Activated CD8-positive, alpha-beta memory T cell treated with anti-CD3 and anti-CD28 coated beads for 24 hours (primary cell): ENCODE measurements at regions not wholly inside any gene's neighbourhood (a gene's known extent, or its start where the extent isn't known, plus 50 kb on each side); places are given as distances from the start of the nearest gene placed in this dataset.
"Not testable (repeated sequence)": the region's sequence is repeated elsewhere in the genome, so short reads cannot be mapped to it uniquely, and the experiment has no call there.

Source experiments
- DNase-seq: peaks from one replicate; pipeline ENCODE4 v3.0.0-alpha.2; 2020

DNA sequence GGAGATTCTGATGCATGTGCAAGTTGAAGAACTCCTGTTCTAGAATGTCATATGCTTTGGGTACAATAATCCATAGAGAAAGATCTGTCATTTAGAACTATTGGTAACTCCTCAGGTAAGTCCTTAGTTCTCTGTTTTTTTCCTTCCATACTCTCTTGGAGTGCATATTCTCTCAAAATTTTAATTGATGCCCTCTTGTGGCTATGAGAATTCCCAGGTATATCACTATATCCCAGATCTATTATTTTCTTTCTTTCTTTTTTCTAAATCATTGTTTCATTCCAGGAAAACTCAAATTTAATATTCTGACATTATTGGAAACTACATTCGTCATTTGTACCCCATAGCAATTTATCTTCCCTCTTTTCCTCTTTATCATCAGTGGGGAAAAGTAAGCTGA lies 485.4 kb downstream of the KLF5 start:
- DNase-seq, result no peak

DNA sequence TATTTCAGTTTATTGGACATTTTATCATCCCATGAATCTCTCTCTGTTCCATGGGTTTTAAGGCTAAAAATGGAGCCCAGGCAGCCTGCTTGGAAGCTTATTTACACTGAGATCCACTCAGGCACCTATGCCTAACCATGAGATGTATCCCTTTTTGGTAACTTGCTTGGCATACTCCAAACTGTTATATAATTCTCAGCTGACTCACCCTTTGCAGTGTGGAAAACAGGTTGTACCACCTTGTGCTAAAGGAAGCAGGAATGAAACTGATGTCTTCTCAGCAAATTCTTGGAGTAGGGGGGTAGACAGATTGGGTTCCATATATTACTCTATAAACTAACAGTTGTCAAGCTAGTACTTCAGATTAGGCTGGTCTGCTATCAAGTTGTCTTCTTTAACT lies 483.6 kb downstream of the KLF5 start:
- DNase-seq, result no peak

DNA sequence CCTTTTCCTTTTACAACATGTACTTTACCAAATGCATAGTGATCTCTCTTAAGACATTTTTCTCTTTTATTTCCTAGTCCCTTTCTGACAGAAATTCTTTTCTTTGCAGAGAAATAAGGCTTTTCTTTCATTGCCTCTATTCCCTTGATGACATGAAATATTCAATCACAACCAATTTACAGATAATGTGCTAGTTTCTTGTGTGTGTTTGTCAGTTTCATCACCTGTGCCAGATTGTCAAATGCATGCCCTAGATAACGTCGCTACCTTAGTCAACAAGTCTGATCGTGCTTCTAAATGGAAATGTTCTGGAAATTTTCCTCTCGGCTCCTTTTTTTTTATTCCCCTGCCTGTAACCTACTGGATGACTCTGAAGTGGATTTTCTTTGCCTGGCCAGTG lies 478.1 kb downstream of the KLF5 start:
- DNase-seq, result no peak

DNA sequence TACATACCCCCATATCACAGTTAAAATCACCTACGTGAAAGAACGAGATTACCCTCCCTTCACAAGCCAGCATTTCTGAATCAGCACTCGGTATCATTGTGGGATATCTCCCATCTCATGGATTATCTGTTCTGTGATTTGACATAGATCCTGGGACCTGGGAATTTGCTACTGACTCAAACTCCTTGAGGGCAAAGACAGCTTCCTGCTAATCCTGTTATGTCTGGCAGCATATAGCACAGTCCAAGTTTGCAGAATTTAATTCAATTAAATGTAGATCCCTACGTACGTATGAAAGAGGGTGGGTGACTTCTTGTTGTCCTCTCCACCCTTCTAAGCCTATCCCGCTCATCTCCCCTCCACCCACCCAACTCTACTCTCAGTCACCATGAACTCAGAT lies 476.5 kb downstream of the KLF5 start:
- no peak for DNase-seq

DNA sequence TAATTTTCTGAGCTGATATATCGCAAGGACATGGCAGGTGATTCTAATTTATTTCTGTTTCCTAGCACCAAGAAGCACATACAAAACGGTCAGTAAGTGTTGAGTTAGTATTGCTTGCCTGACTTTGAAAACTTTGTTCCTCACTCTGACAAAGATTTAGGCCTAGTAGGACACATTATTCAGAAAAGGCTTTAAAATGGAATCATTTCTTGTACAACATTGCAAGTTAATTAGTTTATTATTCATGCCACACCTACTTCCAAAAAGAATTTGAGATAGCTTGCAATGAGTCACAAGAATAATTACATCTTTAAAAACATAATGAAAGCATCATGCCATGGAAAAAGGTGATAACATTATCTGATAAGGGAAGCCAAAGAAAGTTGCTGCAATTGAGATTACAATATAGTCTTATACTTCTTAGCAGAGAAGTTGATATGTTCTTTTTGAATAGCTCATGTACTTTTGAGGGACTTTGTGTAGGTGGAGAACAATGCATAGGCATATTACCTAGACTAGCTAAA lies 474.2 kb downstream of the KLF5 start:
- DNase-seq, result no peak

DNA sequence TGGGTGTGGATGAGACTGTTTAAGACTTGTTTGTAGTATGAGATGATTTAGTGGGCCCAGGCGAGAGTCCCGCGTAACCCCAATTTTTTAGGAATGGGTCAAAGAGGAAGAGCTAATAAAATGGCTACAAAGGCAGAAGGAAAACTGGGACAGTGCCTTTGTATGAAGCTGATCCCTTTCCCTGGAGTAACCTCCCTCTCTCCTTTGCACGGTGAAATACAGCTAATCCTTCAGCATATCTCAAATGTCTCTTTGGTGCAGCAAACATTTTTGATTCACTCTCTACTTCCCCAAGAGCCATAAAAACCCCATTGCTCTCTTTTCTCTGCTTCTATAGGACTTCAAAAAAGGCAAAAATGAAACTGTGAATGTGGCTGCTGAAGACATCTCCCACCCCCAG lies 473.8 kb downstream of the KLF5 start:
- DNase-seq, result no peak

DNA sequence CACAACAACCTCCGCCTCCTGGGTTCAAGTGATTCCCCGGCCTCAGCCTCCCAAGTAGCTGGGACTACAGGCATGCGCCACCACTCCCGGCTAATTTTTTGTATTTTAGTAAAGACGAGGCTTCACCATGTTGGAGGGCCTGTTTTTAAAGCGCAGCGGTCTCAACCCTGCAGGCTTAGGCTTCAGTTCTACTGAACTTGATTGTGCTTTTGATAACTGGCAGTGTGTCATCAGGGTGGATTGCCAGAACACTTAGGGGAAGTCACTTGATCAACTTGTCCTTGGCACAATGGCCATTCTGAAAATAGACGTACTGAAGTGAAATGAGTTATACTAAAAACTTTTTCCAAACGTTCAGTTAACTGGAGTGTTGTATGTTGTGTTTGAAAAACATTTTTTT lies 472.2 kb downstream of the KLF5 start:
- DNase-seq, result no peak

DNA sequence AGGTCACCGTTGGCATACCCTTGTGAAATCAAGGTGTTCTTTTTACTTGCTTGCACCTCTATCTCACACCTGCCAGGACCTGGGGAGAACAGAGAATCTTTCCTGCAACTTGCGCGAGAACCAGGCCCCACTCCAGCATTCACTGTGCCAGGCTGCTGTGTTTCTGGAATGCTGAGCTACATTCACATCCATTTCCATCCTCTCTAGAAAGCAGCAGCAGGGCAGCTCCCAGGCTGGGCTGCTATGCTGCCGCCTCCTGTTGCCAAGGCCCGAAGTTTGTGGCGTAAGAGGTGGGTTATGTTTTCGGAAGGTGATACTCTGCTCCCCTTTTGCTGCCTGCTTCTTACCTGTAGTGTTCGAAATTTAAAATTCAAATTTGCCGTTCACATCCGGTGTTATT lies 464.1 kb downstream of the KLF5 start:
- DNase-seq, result no peak

DNA sequence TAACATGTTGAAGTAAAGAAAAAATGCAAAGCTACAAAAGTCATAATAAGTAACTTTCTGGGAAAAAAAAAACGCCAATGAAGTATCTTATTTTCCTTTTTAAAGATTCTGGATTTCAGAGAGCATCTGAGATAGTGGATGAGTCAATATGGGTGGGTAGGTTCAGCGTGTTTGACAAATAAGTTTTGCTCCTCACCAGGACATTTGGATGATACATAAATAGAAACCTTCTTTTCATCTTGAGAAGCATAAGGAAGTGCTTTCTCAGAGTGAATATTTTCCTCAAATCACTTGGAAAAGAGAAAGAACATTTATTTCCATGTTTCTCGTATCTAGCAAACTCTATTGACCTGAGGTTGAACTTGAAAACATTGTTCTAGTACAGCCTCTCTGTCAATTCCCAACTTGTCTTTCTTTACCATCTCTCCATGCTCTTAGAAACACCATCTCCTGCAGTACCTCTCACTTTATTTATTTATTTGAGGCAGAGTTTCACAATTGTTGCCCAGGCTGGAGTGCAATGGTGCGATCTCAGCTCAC lies 463.2 kb downstream of the KLF5 start:
- no peak for DNase-seq

DNA sequence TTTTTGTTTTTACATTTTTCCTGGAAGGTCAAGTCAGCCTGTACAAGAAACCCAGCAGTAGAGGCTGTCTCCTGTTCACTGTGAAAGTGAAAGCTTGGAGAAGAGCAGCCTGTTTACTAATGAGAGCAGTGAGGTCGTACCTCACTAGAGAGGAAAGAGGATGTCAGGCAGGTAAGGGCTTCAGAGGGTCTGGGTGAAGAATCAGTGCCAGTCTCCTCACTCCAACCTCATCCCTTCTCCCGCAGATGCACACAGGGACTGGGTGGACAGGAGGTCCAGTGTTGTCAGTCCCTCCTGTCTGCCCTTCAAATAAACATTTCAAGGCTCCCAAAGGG lies 462.5 kb downstream of the KLF5 start:
- no peak for DNase-seq

DNA sequence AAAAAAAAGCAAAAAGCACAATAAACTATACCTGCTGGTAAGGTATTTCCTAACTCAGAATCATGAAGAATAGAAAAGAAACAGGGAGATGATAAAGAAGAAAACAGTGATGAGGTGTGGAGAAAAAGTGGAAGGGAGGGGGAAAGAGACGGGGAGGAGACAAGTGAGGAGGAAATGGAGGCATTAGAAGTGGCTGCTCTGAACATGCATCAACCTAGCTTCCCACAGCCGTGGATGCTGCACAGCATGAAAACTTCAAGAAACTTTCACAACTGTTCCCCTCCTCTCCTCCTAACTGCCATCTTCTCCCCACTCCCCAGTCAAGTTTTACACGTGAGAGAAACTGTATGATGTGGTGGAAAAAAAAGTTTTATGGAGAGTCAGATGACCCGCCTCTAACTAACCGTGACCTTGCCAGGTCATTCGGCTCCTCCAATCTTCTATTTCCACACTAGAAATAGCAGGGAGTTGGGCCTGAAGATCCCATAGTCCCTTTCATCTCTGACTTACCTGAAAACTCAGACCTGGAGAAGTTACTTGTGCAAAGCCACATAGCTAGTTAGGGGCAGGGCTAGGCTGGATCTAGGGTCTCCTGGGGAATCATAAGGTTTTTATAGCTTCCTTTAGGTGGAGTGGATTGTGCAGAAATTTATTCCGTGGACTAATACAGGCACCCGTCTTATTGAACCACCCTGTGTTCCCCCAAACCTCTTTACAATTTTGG lies 461.9 kb downstream of the KLF5 start:
- DNase-seq, result no peak

DNA sequence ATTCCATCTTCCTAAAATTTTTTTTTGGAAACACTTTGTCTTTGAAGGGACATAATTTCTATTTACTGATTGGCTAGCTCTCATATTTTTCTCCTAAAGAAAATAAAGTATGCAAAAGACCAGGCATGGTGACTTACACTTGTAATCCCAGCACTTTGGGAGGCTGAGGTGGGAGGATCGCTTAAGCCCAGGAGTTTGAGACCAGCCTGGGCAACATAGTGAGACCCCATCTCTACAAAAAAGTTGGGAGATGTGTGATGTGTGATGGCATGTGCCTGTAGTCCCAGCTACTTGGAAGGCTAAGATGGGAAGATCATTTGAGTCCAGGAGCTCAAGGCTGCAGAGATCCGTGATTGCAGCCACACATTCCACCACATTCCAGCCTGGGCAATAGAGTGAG lies 461.3 kb downstream of the KLF5 start:
- DNase-seq, result not testable (repeated sequence)

DNA sequence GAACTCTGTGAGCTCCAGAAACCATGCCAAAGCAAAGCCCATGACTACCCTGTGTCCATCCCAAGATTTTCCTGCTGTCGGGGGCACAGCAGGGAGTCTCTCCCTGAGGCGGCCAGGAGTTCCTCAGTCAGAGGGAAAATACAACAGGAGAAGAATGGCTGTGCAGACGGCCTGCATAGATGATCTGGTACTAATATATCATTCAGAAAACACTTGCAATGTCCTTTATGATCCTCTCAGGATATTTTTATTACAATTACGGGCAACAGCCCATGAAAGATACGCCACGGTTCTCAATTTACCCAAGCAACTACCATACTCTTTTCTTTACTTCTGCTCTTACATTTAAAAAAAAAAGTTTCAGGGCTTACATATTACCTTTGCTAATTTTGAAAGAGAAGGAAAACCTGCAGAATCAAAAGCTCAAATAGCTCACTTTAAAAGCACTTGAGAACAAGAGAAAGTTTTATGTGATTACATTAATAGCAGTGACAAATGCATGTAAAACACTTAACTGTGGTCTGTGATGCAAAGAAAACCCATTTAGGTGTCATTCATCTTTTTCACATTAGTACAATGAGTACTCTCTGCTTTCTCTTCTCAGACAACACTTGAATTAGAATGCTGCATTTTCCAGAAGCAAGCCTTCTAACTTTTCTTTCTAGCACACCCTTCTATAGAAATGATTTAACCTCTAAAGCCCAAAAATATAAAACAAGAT lies 460.8 kb downstream of the KLF5 start:
- DNase-seq, result no peak

DNA sequence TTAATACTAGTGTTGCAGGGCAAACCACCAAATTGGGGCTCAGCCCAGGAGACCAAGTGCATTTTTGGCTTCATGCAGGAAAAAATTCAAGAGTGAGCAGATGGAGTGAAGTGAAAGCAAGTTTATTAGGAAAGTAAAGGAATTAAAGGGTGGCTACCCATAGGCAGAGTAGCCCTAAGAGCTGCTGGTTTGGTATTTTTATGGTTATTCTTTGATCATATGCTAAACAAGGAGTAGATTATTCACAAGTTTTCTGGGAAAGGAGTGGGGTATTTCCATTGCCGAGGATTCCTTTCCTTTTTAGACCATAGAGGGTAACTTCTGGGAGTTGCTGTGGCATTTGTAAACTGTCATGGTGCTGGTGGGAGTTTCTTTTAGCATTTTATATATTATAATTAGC lies 459.0 kb downstream of the KLF5 start:
- no peak for DNase-seq

DNA sequence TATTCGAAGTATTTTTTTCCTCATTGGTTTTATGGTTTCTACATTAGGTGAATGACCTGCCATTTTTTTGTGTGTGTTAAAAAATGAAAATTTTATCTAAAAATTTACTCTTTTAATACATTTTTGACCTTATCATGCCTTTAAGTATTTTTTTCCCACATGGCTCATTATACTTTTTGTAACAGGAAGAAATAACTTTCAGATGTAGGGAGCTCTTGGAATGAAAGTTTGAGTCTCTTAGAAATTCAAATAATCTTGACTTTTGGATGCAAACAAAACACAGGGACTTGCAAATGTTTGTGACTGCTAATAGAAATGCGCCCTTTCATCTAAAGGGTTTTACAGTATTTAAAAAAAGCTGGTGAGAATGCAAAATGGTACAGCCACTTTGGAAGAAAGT lies 457.9 kb downstream of the KLF5 start:
- DNase-seq, result no peak

DNA sequence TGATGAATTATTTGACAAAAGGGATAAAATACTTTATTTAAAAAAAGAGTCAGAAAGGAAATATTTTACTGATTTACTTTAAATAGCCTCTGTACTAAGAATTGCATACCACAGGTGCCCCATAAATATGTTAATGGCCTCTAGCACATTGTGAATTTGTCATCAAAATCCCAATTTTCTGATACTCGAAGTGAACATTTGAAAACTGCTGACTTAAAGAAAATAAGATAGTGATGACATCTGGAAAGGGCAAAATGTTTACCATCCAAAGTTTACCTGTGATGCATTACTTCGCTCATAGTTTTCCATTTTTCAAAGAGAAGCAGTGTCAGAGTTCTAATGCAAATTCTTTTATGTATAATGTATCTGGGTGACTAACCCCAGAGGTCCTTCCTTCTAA lies 455.4 kb downstream of the KLF5 start:
- no peak for DNase-seq

DNA sequence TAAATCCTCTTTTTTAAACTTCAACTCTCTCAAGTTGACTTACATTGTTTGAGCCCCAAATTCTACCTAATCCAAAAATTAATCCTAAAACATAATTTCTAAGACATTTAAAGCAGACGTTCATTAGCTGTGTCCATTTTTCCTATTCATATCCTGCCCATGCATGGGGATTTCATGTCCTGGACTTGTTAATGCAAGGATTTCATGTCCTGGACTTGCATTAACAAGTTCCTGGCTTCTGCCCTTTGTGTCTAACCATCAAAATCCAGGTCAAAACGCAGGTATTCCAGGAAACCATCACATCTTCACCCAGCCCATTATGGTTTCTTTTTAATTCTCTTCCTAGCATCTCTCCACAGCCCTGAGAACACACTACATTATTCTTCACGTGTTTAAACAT lies 454.9 kb downstream of the KLF5 start:
- no peak for DNase-seq

DNA sequence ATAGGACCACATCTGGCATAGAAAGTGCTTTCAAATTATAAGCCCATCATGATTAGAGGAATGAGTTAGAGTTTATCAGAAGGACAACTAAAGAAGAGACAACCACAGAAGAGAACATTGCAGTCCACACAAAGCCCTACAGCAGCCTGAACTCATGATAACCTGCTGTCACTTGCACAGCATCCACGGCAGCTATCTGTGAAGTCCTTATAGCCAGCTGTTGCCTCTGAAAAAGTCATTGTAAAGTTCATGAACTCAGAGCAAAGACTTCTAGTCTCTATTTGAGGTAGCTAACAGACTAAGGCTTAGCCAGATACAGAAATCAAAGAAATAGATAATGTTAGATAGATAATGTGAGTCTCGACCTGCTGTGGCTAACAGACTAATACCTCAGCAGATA lies 450.0 kb downstream of the KLF5 start:
- no peak for DNase-seq

DNA sequence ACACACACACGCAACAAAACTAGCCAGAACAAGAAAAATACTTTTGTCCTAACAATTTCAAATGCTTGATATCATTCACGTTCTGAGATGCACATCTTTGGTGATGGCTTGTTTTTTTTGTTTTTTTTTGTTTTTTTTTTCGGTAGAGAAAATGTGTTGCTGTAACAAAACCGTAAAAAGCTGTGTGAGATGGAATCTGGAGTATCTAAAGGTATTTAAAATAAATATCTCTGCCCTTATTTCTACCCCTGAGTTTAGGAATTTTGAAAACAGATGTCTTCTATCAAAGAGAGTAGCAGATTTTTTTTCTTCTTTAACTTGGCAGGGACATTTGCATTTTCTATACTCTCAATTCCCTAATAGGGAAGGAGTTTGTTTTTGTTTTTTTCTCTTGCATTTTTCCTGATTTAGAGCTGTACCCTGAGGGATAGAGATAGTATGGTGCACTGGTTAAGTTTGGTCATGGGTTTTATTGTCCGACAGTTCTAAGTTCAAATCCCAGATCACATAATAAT lies 446.6 kb downstream of the KLF5 start:
- DNase-seq, result no peak

DNA sequence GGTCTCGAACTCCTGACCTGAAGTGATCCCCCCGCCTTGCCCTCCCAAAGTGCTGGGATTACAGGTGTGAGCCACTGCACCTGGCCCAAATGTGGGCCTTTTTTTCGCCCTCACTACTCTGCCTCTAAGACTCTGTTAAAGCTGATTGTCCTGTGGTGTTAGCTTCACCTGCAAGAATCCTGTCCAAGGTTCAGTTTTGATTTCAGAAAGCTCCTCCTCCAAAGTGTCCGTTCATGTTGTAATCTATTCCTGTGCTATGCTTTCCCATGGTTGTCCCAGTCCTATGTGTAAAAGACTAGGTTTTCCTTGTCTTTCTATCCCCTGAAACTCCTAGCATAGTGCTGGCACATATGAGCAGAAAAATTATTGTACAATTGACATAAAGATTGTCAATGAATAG lies 440.9 kb downstream of the KLF5 start:
- no peak for DNase-seq

DNA sequence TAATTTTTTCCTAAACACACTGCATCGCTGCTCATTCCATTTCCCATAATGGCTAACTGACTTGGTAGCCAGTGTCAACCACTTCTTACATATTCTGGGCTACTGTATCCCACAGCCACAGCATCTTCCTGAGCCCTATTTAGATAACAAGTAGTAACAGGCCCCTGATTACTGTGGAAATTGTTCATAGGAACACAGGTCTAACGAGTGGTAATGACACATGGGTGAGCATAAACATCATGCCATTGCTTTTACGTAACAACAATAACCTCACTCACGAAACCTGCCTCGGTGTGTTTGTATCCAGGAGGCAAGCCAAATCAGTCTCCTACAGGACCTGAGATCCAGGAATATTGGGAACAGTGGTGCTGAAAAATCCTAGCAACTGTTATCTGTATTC lies 438.6 kb downstream of the KLF5 start:
- no peak for DNase-seq

DNA sequence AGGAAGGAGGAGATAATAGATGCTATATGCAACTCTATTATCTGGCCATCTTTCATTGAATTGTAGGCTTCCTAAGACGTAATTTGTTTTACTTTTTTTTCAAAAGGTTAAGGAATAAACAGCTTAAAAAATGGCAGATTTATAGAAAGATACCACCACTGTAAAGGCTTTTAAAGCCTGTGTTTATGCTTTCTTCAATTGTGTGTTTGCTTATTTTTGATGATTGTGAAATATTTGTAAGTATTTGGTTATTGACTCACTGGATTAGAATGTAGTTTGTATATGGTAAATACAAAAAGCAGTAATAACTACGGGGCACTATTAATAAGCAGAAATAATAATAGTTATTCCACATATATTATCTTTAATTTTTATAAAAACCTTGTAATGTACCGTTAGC lies 437.9 kb downstream of the KLF5 start:
- no peak for DNase-seq

DNA sequence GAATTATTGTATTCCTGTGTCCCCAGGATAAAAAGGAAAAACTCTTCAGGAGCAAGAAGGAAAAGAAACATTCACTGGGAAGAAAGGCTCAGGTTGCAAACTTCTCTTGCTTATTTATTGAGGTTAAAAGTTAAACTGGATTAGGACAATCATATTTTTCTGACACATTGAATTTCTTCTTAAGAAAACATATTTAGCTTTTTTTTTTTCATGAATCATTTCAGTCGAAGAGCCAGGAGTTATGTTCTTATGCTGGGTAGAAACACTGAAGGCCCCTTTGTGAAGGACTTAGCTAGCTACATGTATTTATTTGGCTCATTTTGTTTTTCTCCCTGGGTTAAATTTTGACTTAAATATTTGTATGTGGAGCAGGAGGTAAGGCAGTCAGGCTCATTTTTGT lies 434.0 kb downstream of the KLF5 start:
- no peak for DNase-seq

DNA sequence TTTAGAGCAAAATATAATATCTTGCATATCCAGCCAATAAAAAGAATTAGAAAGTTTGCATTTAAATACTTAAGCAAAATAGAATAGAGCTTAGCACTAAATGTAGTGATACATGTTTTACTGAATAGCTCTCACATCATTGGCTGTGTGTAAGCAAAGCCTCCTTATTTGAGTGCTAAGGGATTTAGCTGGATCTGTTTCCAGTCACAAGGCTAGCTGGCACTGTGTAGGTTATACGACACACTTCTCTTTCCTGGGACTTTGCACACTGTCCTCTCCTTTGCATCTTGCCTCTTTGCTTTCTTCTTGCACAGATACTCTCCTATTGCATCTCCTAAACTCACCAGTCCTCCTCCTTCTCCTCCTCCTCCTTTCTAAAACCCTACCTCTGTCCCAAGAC lies 423.8 kb downstream of the KLF5 start:
- DNase-seq, result no peak
